ENCODE measurements at regions not wholly inside any gene's neighbourhood (a gene's known extent, or its start where the extent isn't known, plus 50 kb on each side); places are given as distances from the start of the nearest gene placed in this dataset.

DNA sequence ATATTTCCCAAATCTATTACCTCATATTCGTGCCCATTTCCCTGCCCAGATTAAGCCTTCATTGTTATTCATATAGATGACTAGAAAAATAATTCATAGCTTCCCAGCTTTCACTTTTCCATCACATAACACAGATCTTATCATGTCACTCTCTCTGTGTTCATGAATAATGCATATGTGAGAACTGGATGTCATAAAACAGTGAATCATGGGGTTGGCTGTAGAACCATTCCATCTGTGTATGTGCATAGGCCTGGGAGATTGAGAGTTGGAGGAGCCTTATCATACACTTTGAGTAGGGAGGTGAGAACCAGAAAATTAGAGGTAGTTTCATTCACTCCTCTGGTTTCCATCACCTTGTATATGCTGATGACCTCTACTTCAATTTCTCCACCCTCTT, 73.9 kb upstream of the RANBP6 start:
- Mint-ChIP-seq H3K9me3 (ENCODE audit: unreplicated experiment) (no peaks in the 10 kb centered on the region), H3K27me3 (ENCODE audit: low read depth, unreplicated experiment) (no peaks in the 10 kb centered on the region), H3K27ac (ENCODE audit: unreplicated experiment) (no peak overlapping the region), H3K4me3 (ENCODE audit: unreplicated experiment) (no peak overlapping the region), H3K36me3 (ENCODE audit: low read depth, unreplicated experiment) (no peaks in the 10 kb centered on the region), H3K4me1 (ENCODE audit: low read depth, unreplicated experiment) (peaks cover 5% of the 10 kb centered on the region)
- H3K27ac ChIP-seq (ENCODE audit: low read depth, low read length): no peak overlapping the region
- H3K9me3 ChIP-seq (ENCODE audit: insufficient read depth, low read depth, low read length): no peaks in the 10 kb centered on the region
- H3K4me3 ChIP-seq (ENCODE audit: insufficient read depth, low read depth, low read length): no peak overlapping the region
- H4K20me1 ChIP-seq (ENCODE audit: insufficient read depth, low read length): no peaks in the 10 kb centered on the region
- FAIRE-seq: no peak
- no peaks in the 10 kb centered on the region for H3K4me1 ChIP-seq (ENCODE audit: insufficient read depth, low read length)
- DNase-seq (ENCODE audit: low read depth): no peak
- H3K79me2 ChIP-seq (ENCODE audit: insufficient read depth, low read length): no peaks in the 10 kb centered on the region
- H3K27me3 ChIP-seq (ENCODE audit: insufficient read depth, low read length): no peaks in the 10 kb centered on the region
- H3K4me2 ChIP-seq (ENCODE audit: low read length): no peak overlapping the region
- H3K9ac ChIP-seq (ENCODE audit: low read length): no peak overlapping the region
- no peaks in the 10 kb centered on the region for H3K36me3 ChIP-seq (ENCODE audit: insufficient read depth, low read length)
- no peak overlapping the region for H2AFZ ChIP-seq (ENCODE audit: low read depth, low read length)
- no peak for TF ChIP-seq EZH2 (IDR thresholded peaks at IDR 0.05; ENCODE audit: insufficient read depth, low read length)
- TF ChIP-seq, protein P1, sequence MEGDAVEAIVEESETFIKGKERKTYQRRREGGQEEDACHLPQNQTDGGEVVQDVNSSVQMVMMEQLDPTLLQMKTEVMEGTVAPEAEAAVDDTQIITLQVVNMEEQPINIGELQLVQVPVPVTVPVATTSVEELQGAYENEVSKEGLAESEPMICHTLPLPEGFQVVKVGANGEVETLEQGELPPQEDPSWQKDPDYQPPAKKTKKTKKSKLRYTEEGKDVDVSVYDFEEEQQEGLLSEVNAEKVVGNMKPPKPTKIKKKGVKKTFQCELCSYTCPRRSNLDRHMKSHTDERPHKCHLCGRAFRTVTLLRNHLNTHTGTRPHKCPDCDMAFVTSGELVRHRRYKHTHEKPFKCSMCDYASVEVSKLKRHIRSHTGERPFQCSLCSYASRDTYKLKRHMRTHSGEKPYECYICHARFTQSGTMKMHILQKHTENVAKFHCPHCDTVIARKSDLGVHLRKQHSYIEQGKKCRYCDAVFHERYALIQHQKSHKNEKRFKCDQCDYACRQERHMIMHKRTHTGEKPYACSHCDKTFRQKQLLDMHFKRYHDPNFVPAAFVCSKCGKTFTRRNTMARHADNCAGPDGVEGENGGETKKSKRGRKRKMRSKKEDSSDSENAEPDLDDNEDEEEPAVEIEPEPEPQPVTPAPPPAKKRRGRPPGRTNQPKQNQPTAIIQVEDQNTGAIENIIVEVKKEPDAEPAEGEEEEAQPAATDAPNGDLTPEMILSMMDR (IDR thresholded peaks at IDR 0.05; ENCODE audit: insufficient read depth, low read depth, low read length): no peak

GRCh38 chr9:6086006-6086655, 70.7 kb upstream of the RANBP6 start:
- Histone ChIP-seq H3K27me3 (ENCODE audit: insufficient read depth, low read length) (no peaks in the 10 kb centered on the region), H3K27ac (ENCODE audit: low read depth, low read length) (no peak overlapping the region), H3K4me2 (ENCODE audit: low read length) (no peak overlapping the region), H3K36me3 (ENCODE audit: insufficient read depth, low read length) (no peaks in the 10 kb centered on the region), H3K4me3 (ENCODE audit: insufficient read depth, low read depth, low read length) (no peak overlapping the region), H2AFZ (ENCODE audit: low read depth, low read length) (no peak overlapping the region), H3K4me1 (ENCODE audit: insufficient read depth, low read length) (no peaks in the 10 kb centered on the region), H3K9me3 (ENCODE audit: insufficient read depth, low read depth, low read length) (no peaks in the 10 kb centered on the region), H4K20me1 (ENCODE audit: insufficient read depth, low read length) (no peaks in the 10 kb centered on the region), H3K79me2 (ENCODE audit: insufficient read depth, low read length) (no peaks in the 10 kb centered on the region), H3K9ac (ENCODE audit: low read length) (no peak overlapping the region)
- Mint-ChIP-seq H3K27ac (ENCODE audit: unreplicated experiment) (no peak overlapping the region), H3K4me1 (ENCODE audit: low read depth, unreplicated experiment) (peaks cover 5% of the 10 kb centered on the region), H3K4me3 (ENCODE audit: unreplicated experiment) (no peak overlapping the region), H3K9me3 (ENCODE audit: unreplicated experiment) (no peaks in the 10 kb centered on the region), H3K27me3 (ENCODE audit: low read depth, unreplicated experiment) (no peaks in the 10 kb centered on the region), H3K36me3 (ENCODE audit: low read depth, unreplicated experiment) (no peaks in the 10 kb centered on the region)
- DNase-seq (ENCODE audit: low read depth) (peak; percentile 8), FAIRE-seq (no peak)
- TF ChIP-seq EZH2 (IDR thresholded peaks at IDR 0.05; ENCODE audit: insufficient read depth, low read length): no peak
- TF ChIP-seq, protein P1 (IDR thresholded peaks at IDR 0.05; ENCODE audit: insufficient read depth, low read depth, low read length): no peak

DNA sequence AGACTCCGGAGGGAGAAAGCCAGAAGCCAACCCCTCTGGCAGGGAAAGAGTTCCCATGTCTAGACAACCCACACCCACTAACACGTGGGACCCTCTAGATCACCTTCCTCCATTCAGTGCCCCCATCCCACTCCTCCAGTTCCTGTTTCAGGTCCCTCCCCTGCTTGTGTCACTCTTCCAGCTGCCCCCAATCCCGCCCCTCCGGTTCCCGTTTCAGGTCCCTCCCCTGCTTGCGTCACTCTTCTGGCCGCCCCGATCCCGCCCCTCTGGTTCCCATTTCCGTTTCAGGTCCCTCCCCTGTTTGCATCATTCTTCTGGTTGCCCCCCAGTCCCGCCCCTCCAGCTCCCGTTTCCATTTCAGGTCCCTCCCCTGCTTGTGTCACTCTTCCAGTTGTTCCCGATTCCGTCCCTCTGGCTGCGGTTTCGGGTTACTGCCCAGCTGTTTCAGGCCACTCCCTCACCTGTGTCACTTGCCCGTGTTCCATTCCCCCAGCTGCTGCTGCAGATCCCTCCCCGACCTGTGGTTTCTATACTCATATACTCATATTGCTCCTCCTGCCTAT, 64.8 kb upstream of the RANBP6 start:
- H3K79me2 ChIP-seq (ENCODE audit: insufficient read depth, low read length): no peaks in the 10 kb centered on the region
- no peaks in the 10 kb centered on the region for H3K36me3 Mint-ChIP-seq (ENCODE audit: low read depth, unreplicated experiment)
- H3K27me3 Mint-ChIP-seq (ENCODE audit: low read depth, unreplicated experiment): no peaks in the 10 kb centered on the region
- peak overlapping the region; percentile 70 for H2AFZ ChIP-seq (ENCODE audit: low read depth, low read length)
- H3K9ac ChIP-seq (ENCODE audit: low read length): no peak overlapping the region
- DNase-seq (ENCODE audit: low read depth) (peak; percentile 80), FAIRE-seq (no peak)
- no peaks in the 10 kb centered on the region for H3K4me1 ChIP-seq (ENCODE audit: insufficient read depth, low read length)
- peak overlapping the region; percentile 37 for H3K4me3 Mint-ChIP-seq (ENCODE audit: unreplicated experiment)
- H3K36me3 ChIP-seq (ENCODE audit: insufficient read depth, low read length): no peaks in the 10 kb centered on the region
- peak overlapping the region; percentile 84 for H3K4me2 ChIP-seq (ENCODE audit: low read length)
- H3K27ac Mint-ChIP-seq (ENCODE audit: unreplicated experiment): peak overlapping the region; percentile 77
- no peaks in the 10 kb centered on the region for H3K27me3 ChIP-seq (ENCODE audit: insufficient read depth, low read length)
- H3K4me3 ChIP-seq (ENCODE audit: insufficient read depth, low read depth, low read length): peak overlapping the region; percentile 51
- no peak overlapping the region for H3K27ac ChIP-seq (ENCODE audit: low read depth, low read length)
- H3K9me3 Mint-ChIP-seq (ENCODE audit: unreplicated experiment): peaks cover 2% of the 10 kb centered on the region
- peaks cover 20% of the 10 kb centered on the region for H3K4me1 Mint-ChIP-seq (ENCODE audit: low read depth, unreplicated experiment)
- no peaks in the 10 kb centered on the region for H4K20me1 ChIP-seq (ENCODE audit: insufficient read depth, low read length)
- H3K9me3 ChIP-seq (ENCODE audit: insufficient read depth, low read depth, low read length): no peaks in the 10 kb centered on the region
- TF ChIP-seq, protein P1 (IDR thresholded peaks at IDR 0.05; ENCODE audit: insufficient read depth, low read depth, low read length): no peak
